Astrocyte (in vitro differentiated cells and primary cell): ENCODE measurements at regions not wholly inside any gene's neighbourhood (a gene's known extent, or its start where the extent isn't known, plus 50 kb on each side); places are given as distances from the start of the nearest gene placed in this dataset.

Experiments used
- EZH2 ChIP-seq: IDR thresholded peaks from 2 replicates; pipeline ENCODE4 v1.6.1; 2012; ENCODE audit warnings: mild to moderate bottlenecking, low read length, inconsistent platforms; ENCODE audit not compliant: insufficient read depth
- TF ChIP-seq, protein P1 (sequence below): IDR thresholded peaks from 2 replicates; pipeline ENCODE4 v1.5.1; 2011; ENCODE audit warnings: low read depth, mild to moderate bottlenecking, inconsistent platforms, low read length, moderate library complexity; ENCODE audit not compliant: insufficient read depth

DNA sequence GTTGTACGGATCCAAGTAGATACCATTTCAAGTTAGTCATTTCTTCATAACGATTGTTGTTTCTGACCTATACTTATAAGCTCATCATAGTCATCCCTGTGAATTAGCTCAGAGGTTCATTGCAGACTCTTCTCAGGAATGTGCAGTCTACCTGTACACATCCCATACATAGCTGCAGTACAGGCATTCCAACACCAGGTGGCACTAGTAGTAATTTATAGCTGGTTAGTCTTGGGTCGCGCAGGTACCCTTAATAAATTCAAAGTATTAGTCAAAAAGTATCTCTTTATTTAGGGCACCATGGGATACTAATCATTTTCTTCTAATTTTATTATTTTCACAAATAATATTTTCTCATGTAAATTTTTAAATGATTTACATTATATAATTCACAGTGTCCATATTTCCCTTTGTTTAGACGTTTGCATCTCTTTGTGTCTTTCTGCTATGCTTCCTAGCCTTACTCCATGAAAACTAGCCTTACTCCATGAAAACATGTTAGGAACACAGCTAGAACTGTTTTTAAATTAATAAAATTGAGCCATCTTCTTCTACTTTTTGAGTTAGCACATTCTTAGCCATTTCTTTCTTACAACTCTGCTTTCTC, 128.6 kb upstream of the FAM83B start:
- TF ChIP-seq EZH2: no peak
- TF ChIP-seq, protein P1, sequence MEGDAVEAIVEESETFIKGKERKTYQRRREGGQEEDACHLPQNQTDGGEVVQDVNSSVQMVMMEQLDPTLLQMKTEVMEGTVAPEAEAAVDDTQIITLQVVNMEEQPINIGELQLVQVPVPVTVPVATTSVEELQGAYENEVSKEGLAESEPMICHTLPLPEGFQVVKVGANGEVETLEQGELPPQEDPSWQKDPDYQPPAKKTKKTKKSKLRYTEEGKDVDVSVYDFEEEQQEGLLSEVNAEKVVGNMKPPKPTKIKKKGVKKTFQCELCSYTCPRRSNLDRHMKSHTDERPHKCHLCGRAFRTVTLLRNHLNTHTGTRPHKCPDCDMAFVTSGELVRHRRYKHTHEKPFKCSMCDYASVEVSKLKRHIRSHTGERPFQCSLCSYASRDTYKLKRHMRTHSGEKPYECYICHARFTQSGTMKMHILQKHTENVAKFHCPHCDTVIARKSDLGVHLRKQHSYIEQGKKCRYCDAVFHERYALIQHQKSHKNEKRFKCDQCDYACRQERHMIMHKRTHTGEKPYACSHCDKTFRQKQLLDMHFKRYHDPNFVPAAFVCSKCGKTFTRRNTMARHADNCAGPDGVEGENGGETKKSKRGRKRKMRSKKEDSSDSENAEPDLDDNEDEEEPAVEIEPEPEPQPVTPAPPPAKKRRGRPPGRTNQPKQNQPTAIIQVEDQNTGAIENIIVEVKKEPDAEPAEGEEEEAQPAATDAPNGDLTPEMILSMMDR: peak; percentile 87
